RCC 7860 (cell line): ENCODE measurements at regions not wholly inside any gene's neighbourhood (a gene's known extent, or its start where the extent isn't known, plus 50 kb on each side); places are given as distances from the start of the nearest gene placed in this dataset.
A peak's percentile ranks its signal among the peaks of the same experiment; 100 is the strongest.
"Not testable (repeated sequence)": the region's sequence is repeated elsewhere in the genome, so short reads cannot be mapped to it uniquely, and the experiment has no call there.

Experiments used
- DNase-seq: peaks from one replicate; pipeline ENCODE4 v3.0.0-alpha.2; 2015; ENCODE audit warnings: low spot score
- FAIRE-seq: peaks from 2 replicates; lab custom pipeline; 2012; peaks lifted over from hg19 to GRCh38; lab: Jason Lieb, UNC

DNA sequence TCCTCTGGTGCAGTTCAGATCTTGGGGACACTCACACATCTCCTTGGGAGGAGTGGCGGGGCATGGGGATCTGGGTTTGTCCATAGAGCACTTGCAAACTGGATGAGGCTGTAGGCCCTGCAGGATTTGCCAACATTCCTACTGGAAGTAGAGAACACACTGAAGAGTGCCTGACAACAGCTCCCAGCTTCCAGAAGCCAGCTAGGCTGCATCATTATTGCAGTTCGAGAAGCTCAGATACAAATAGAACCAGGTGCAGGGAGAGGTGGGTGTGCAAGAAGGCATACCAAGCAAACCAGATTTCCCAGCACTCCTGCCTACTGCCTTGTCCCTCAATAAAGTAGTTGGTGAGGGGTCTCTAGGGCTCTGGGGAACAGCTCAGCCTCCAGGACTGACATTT is 52.5 kb downstream of the RHOB start:
- no peak for DNase-seq
- no peak for FAIRE-seq

DNA sequence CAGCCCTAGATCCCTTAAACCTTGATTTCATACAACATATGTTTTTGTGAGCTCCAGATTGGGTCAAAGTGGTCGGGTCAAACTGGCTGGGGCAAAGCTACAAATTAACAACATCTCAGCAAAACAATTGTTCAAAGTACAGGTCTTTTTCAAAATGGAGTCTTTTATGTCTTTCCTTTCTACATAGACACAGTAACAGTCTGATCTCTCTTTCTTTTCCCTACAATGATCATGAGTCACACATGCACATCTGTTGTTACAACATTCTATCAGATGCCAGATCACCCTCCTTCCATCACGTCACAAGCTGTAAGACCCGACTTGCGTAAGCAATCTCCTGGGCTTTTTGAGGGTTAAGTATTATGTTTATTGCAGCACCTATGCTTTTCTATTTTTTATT is 55.1 kb downstream of the RHOB start:
- peak; percentile 54 for DNase-seq
- no peak for FAIRE-seq

DNA sequence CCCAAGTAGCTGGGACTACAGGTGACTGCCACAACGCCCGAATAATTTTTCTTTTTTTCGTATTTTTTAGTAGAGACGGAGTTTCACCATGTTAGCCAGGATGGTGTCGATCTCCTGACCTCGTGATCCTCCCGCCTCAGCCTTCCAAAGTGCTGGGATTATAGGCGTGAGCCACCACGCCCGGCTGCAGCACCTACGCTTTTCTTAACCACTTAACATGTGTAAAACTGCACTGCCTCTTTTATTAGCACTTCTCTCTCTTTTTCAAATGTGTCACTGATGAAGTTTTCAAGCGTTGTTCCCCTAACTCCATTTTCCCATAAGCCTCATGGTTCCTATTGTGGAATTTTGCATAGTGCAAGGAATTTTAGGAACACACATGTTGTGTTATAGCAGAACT is 55.6 kb downstream of the RHOB start:
- DNase-seq: not testable (repeated sequence)

DNA sequence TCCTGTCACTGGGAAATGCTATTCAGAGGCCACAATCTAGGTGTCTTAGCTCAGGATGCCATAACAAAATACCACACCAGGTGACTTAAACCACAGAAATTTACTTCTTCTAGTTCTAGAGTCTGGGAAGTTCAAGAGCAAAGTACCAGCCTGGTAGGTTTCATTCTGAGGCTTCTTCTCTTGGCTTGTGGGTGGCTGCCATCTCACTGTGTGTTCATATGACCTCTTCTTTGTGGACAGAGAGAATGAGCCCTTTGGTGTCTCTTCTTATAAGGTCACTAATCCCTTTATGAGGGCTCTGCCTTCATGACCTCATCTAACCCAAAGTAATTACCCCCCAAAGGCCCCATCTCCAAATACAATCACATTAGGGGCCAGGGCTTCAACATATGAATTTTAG is 57.3 kb downstream of the RHOB start:
- FAIRE-seq (no peak), DNase-seq (no peak)

More for the DNA sequence above, 55.6 kb downstream of the RHOB start:
- FAIRE-seq: not testable (repeated sequence)

DNA sequence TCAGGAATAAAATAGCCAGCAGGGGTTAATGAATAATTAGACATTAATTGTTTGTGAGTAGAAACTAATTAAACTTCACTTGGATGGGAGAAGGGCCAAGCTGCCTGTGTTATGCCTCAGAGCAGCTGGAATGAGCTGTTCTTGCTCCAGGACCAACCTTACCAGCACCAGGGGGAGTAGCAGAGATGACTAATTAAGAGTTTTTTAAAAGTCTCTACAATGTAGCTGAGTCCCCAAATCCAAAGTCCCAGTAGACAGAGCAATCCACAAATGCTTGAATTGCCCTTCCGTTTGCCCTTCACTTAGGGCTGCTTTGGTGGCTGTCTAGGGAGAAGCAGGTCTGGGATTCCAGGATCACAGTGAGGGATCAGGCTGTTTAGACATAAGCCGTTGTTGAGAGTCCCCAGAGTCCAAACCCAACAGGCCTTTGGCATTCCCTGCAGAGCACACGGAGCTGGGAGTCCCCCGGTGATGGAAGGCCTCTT is 59.4 kb downstream of the RHOB start:
- FAIRE-seq (no peak), DNase-seq (peak; percentile 32)

DNA sequence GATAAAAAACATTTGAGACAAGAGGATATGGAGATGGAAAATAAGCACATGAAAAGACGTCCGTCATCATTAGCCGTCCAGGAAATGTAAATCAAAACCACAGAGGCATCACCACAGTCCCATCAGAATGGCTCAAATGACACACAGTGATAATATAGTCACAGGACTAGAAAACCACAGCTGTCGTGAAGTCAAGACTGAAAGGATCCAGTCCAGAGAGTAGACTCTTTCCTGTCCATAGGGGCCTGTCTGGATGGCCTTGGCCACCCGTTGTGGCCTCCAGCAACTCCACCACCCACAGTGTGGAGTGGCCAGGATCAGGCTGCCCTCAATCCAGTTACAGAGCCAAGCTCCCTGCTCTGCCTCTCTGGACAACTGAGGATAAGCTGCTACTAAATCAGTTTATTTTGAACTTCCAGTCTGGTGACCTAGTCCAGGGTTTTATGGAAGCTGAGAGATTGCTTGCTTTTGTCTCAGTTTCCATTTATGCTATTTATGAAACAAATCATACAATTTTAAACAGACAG is 60.4 kb downstream of the RHOB start:
- DNase-seq: peak; percentile 69
- no peak for FAIRE-seq

DNA sequence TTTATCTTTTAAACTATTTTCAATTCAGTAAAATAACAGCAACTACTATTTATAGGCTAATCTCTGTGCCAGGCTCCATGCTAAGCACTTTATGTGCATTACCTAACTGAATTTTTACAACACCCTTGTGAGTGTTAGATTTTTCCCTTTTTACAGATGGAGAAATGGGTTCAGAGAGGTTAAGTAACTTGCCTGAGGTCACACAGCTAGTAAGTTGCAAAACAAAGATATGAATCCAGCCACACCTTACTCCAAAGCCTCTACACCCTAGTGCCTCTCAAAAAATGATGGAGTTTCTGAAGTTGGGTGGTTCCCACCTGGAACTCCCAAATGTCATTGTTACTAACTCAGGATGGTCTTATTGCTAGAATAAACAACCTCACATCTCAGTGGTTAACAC is 60.8 kb downstream of the RHOB start:
- DNase-seq (no peak), FAIRE-seq (no peak)

DNA sequence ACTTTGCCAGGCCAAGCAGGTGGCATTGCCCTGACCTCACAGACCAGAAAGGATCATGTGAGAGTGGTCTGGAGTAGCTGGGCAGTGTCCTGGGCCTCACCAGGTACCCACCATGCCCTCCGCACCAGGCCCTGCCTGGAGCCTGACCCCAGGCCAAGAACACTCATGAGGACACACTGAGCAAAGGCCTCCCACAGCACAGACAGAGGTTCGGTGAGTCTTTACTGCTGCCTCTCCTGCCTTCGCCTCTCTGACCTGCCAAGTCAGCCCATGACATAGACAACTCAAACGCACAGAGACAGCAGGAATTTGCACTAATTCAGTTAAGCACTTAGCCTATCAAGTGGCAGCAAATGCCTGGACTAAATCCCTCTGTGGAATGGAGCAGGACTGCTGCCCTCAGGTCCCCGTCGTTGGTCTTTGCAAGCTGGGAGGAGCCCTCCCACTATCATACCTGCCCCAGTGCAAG is 62.5 kb downstream of the RHOB start:
- DNase-seq: no peak

DNA sequence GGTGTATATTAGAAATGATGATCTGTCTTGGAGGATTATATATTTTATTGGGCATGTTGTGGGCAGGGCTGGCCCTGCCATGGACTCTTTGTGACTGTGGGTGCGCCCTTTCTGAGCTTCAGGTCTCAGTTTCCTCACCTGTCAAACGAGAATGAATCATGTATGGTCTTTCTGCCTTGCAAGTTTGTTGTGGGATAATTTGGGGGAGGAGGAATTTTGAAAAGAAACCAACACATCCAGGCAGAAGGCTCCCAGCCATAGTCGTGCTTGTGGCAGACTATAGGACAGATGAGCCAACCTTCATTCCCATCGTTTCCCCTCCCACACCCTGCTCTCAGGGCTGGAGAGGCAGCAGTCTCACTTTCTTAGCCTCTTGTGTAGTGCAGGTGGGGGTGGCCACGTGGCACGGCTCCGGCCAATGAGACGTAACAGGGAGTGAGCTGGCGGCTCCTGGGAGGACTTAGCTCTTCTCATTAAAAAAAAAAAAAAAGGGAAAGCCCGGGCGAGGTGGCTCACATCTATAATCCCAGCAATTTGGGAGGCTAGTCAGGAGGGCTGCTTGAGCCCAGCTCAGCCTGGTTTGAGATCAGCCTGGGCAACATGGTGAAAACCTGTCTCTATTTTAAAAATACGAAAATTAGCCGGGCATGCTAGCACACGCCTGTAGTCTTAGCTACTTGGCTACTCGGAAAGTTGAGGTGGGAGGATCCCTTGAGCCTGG is 63.1 kb downstream of the RHOB start:
- FAIRE-seq: no peak
- peak; percentile 69 for DNase-seq

More for the DNA sequence above, 62.5 kb downstream of the RHOB start:
- no peak for FAIRE-seq

DNA sequence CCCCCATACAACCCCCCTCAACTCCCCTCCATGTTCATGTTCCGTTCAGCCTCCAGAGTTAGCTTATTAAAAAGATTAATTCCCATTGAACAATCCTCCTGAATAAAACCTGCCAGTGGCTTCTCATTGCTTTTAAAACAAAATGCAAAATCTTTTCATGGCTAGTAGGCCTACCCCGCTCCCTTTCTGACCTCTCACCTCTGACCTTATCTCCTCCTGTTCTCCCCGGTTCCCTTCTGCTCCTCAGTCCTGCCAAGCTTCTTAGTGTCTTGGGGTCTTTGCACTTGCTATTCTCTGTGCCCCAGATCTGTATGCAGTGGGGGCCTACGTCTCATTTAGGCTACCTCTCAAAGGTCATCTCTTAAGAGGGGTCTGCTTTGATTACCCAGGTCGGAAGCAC is 64.3 kb downstream of the RHOB start:
- FAIRE-seq: no peak

DNA sequence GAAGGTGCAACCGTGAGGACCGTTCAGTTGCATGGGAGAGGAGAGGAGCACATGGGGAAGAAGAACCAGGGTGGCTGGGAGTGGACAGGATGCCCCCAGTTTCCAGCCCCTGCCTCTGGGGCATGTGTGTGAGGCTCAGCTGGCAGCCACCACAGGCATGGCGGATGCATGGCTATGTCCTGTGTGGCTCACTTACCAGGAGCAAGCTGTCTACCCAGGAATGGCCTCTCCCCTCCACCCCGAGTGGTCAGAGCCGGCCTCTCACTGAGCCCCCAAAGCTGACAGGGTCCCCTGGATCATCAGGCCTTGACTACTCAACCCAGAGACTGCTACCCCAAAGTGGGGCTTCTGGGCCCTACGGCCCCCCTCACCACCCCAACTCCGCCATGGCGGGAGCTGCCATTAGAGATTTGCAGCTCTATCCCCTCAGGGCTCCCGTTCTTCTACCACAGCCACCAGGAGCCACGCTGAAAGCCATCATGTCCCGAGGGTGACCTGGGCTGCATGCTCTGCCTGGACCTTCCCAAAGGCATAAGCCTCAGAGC is 65.3 kb downstream of the RHOB start:
- DNase-seq (no peak), FAIRE-seq (no peak)

More for the DNA sequence above, 64.3 kb downstream of the RHOB start:
- DNase-seq: no peak

DNA sequence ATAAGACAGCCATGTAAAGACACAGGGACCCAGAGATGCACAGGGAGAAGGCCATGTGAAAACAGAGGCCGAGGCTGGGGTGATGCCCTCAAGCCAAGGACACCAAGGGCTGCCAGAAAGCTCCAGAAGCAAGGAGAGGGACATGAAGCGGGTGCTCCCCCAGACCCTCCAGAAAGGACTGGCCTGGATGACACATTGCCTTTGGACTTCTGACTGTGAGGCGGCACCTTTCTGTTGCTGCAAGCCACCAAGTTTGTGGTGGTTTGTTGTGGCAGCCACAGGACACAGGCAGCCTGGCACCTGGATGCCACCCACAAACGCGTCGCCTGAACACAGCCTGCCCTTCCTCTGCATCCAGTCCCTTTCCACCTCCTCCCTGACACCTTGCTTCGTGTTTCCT is 67.1 kb downstream of the RHOB start:
- FAIRE-seq (no peak), DNase-seq (no peak)

DNA sequence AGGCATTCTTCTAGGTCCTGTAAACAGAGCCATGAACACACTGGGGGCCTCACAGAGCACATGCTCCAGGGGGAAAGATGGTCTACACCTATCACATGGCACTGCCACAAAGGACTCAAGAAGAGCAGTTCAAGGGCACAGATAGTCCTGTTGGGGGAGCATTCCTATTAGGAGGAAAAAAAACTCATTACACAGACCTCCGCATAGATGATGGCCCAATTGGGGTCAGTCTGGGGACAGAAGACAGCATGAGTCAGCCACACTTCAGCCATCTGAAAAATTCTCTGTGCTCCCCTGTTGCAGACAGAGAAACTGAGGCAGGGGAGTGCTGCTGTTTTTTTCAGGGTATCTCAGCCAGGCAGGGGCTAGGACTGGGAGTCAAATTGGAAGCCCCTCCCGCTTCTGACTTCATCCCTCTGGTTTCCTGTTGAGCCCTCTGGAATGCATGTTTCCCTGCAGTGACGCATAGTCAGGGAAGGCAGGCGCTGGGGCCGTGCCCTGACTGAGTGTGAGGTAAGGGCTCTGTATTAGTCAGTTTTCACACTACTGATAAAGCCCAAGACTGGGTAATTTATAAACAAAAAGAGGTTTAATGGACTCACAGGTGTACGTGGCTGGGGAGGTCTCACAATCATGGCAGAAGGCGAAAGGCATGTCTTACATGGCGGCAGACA is 67.9 kb downstream of the RHOB start:
- DNase-seq (peak; percentile 90), FAIRE-seq (peak; percentile 86)

DNA sequence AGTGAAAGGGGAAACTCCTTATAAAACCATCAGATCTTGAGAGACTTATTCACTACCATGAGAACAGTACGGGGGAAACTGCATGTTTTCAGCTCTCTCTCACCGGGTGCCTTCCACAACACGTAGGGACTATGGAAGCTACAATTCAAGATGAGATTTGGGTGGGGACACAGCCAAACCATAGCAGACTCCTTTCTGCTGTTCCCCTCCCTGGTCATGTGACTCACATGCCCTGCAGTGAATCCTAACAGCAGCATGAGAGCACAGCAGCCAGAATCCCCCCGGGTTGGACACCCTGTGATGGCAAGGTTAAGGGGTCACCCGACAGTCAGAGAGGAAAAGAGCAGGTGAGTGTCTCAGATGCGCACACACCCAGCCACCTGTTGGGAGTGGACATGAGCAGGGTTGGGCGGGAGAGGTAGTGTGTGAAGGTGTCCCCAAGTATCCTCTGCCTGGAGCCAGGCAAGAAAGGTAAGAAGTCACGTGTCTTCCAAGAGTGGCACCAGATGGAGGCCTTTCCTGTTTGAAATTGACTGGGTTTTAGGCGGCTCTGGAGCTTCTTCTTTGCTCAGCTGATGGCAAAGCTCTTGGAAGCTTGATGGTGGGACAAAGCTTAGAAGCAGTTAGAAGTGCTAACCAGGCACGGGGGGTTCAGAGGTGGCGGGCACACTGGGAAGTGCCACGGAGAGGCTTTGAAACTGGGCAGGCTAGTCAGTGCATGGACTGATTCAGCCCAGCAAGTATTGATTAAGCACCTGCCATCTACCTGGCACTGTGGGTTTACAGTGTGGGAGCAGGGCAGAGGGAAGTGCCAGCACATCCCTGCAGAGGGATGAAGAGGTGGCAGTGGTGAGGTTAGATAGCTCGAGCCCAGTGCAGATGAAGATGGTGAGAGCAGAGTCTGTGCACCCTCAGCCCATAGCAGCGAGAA is 68.7 kb downstream of the RHOB start:
- DNase-seq (no peak), FAIRE-seq (no peak)

DNA sequence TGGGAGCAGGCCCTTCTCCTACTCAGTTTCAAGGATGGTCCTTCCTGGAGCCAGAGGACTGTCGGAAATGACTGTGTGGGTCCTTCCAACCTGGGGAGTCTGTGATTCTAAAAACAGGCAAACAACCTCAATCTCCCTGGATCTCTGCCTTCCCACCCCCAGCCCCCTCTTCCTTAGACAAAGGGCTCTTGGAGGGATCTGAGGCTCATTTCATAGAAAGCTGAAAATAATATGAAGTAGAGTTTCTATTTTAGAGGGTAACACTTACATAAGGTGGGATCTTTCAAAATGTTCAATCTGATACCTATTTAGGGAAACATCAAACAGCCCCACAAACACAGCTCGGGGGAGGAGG is 69.4 kb downstream of the RHOB start:
- FAIRE-seq (no peak), DNase-seq (no peak)

DNA sequence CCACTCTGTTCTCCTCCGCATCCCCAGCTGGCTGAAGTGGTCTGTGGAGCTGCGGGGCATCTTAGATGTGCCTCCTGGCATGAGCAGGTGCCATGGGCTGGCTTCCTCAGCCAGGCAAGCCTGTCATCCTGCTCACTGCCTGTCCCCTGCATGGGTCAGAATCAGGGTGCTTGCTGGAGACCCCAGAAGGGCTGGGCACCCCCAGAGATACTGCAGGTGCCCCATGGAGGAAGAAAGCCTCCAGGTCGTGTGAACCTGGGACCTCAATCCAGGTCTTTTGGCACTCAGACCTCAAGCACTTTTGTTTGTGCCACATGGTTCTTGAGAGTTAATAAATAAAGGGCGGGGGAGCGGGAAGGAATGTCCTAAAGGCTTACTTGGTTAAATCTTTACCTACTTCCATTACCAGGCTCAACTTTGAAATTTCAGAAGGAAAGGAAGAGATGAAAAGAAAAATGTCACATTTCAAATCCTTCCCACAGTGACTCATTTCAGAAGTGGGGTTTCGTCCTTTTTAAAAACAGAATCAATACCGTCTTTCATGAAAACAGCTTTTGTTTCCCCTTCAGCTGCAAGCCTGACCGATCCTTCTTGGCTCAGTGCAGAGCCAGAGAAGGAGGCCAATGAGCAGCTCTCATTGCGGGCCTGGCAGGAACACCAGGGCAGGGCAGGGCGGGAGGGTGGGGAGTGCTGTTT is 69.9 kb downstream of the RHOB start:
- DNase-seq: no peak
- peak; percentile 35 for FAIRE-seq

DNA sequence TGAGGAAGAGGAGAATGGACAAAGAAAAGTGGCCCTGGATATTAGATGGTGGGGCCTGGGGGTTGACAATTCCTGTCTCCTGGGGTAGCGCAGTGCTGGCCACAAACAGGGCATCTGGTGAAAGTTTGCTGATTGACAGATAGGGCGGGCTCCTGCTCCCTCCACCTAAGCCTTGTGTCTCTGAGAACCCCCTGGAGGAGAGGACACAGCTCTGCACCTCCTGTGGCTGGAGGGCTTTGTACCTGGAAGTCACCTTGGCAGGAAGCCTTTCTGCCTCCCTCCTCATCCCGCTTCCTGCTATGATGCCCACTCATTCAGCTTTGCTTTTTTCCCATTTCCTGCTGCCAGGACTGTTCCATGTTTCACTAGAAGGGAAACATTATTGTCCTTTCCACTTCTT is 72.4 kb downstream of the RHOB start:
- FAIRE-seq: no peak
- no peak for DNase-seq

DNA sequence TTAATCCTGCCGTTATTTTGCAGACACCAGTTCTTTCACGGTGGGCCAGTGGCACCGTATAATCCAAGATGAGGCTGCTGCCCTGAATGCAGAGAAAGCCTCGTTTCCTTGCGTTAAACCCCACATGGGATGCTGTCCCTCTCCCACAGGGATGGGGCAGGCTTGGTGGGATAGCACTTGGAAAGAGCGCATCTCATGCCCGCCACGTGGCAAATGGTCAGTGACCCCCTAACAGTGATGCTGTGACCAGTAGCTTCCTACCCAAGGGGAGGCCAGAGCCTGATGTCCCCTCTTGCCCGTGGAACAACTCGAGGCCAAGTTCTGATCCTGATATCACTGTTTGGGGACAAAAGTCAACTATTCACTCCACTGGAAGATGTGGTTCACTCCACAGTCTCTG is 73.3 kb downstream of the RHOB start:
- no peak for DNase-seq
- FAIRE-seq: no peak

DNA sequence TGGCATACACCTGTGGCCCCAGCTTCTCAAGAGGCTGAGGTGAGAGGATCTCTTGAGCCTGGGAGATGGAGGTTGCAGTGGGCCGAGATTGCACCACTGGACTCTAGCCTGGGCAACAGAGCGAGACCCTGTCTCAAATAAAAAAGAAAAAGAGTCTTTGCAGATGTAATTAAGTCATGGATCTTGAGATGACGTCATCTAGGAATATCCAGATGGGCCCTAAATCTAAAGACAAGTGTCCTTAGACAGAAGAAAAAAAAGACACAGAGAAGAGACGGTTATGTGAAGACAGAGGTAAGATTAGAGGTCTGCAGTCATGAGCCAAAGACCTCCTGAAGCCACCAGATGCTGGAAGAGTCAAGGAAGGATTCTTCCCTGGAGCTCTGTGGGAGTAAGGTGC is 74.3 kb downstream of the RHOB start:
- DNase-seq (no peak), FAIRE-seq (no peak)

DNA sequence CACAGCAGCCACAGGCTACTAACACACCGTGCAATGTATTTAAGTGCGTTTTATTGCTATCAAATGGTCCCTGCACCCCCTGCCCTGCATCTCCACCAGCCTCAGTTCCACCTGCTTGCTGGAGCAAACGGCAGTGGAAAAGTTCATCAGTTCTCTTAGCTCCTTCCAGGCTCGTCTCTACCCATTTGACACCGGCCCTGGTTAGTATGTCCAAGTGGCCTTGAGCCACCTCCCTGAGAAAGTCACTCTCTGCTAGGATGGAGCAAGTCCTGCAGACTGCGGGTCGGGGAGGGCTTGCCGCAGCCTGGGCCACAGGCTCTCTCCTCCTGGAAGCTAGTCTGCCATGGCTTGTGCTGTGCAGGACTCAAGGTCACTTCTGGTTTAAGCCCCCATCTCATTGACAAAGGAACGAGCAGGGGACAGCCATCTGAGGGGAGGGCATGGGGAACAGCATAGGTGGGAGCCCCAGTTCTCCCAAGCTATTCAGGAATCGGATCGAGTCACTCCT is 74.9 kb downstream of the RHOB start:
- FAIRE-seq: no peak
- DNase-seq: no peak
